Ovary (tissue), 7 donors: ENCODE measurements at regions not wholly inside any gene's neighbourhood (a gene's known extent, or its start where the extent isn't known, plus 50 kb on each side); places are given as distances from the start of the nearest gene placed in this dataset.

Experiments
- DNase-seq, 5 donors: peaks; one replicate each; pipeline ENCODE4 v3.0.0-alpha.2; 2019 to 2020
- H3K27ac ChIP-seq, 2 donors: fragments of 200-600 bp; one replicate each; pipeline versions ENCODE4 v1.5.1 to v1.8.0; 2019 to 2022
- H3K27me3 ChIP-seq: fragments of 200-600 bp; one replicate; pipeline ENCODE4 v1.8.0; 2022
- H3K36me3 ChIP-seq: fragments of 200-600 bp; sonication (generic); one replicate; pipeline ENCODE4 v1.5.1; 2019
- H3K4me1 ChIP-seq: one replicate; pipeline ENCODE4 v1.8.1; 2013; ENCODE audit warnings: mild to moderate bottlenecking, moderate library complexity; ENCODE audit not compliant: insufficient read depth
- H3K4me3 ChIP-seq: fragments of 200-600 bp; sonication (generic); one replicate; pipeline ENCODE4 v1.5.1; 2017
- H3K9me3 ChIP-seq, 2 donors: fragments of 200-600 bp in 1 of 2; sonication (generic) in 1 of 2; one replicate each; pipeline versions ENCODE4 v1.5.1 to v1.8.1; 2013 to 2019; ENCODE audit warnings: mild to moderate bottlenecking in 1 of 2, moderate library complexity in 1 of 2
- EP300 ChIP-seq: sonication (generic); formaldehyde crosslinking; IDR thresholded peaks from one replicate; pipeline ENCODE4 v1.6.1; 2017; ENCODE audit warnings: antibody characterized with exemption
- POLR2A ChIP-seq: fragments of 450-650 bp; IDR thresholded peaks from one replicate; pipeline ENCODE4 v1.6.1; 2017; ENCODE audit warnings: antibody characterized with exemption, mild to moderate bottlenecking, moderate library complexity
- WGBS, 3 donors: extraction: QIAGEN DNeasy Blood & Tissue Kit in 1 of 3; methylation state at CpG; one replicate each; pipeline versions ENCODE4 v1.1.5 to v1.1.7; 2013 to 2017; 5-methylcytosine and 5-hydroxymethylcytosine counted together
- intact Hi-C, 4 donors: fragments of 100-400 bp; cut with DNase I; formaldehyde crosslinking; loops; one replicate each; pipeline versions ENCODE4 v1.11.0 to v1.15.1; 2022 to 2023
- TF ChIP-seq, protein P1 (sequence below), 3 donors: fragments of 450-650 bp in 2 of 3; fragments of 200-600 bp in 1 of 3; IDR thresholded peaks; one replicate each; pipeline versions ENCODE4 v1.5.1 to v1.8.0; 2016 to 2022; ENCODE audit warnings: antibody characterized with exemption in 3 of 3, mild to moderate bottlenecking in 1 of 3
- donor health status: DM: no; HTN: no; CAD: no; lungs with moderate emphysema.
- donor health status: DM: no; HTN: no; CAD: no.
- donor health status: Bipolar disorder and iron deficiency.
- donor health status: DM: no; HTN: no; CAD: no.
- donor health status: DM: yes; HTN: yes; CAD: no.

DNA sequence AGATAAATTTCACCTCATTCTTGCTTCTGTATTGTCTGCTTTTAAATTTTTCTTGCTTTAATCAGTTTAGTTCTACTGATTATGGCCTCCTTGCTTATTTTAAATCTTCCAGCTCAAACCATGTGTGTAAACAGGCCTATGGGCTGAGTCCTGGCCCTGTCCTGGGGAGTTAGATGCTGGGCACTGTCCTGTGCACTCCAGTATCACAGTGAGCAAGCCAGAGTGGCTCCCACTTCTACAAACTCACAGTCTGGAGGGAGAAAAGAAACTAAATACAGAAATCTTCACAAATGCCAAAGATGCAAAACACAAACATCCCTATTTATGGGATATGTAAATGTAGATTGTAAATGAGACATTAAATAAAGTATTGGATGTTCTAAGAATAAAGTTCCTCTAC lies 101.1 kb upstream of the POGK start:
- Histone ChIP-seq H3K9me3 (no peaks in the 10 kb centered on the region), H3K36me3 (no peaks in the 10 kb centered on the region), H3K4me3 (no peak overlapping the region), H3K4me1 (no peaks in the 10 kb centered on the region), H3K27ac (no peak overlapping the region), H3K27me3 (no peaks in the 10 kb centered on the region)
- no peak for DNase-seq
- intact Hi-C loops = loop anchor here in 1 of 4 donors (2.0 kb wide), 1 partner anchor 19 kb away; no protein-coding TSS in a partner anchor
- TF ChIP-seq POLR2A (no peak), EP300 (no peak)
- TF ChIP-seq, protein P1, sequence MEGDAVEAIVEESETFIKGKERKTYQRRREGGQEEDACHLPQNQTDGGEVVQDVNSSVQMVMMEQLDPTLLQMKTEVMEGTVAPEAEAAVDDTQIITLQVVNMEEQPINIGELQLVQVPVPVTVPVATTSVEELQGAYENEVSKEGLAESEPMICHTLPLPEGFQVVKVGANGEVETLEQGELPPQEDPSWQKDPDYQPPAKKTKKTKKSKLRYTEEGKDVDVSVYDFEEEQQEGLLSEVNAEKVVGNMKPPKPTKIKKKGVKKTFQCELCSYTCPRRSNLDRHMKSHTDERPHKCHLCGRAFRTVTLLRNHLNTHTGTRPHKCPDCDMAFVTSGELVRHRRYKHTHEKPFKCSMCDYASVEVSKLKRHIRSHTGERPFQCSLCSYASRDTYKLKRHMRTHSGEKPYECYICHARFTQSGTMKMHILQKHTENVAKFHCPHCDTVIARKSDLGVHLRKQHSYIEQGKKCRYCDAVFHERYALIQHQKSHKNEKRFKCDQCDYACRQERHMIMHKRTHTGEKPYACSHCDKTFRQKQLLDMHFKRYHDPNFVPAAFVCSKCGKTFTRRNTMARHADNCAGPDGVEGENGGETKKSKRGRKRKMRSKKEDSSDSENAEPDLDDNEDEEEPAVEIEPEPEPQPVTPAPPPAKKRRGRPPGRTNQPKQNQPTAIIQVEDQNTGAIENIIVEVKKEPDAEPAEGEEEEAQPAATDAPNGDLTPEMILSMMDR (IDR thresholded peaks at IDR 0.05) = no peak

GRCh38 chr1:166738873-166739272 lies 100.4 kb upstream of the POGK start:
- H3K36me3 ChIP-seq = no peaks in the 10 kb centered on the region
- H3K9me3 ChIP-seq = no peaks in the 10 kb centered on the region
- H3K4me1 ChIP-seq = no peaks in the 10 kb centered on the region
- TF ChIP-seq EP300 = no peak
- TF ChIP-seq, protein P1 (IDR thresholded peaks at IDR 0.05) = no peak
- no peak for TF ChIP-seq POLR2A
- no peak for DNase-seq
- WGBS, 3 donors = 40 to 58% (median 43%) methylated on average over 2 of the region's 2 CpGs
- no peak overlapping the region for H3K27ac ChIP-seq
- intact Hi-C loops = loop anchor here in 1 of 4 donors (2.0 kb wide), 1 partner anchor 18 kb away; no protein-coding TSS in a partner anchor
- no peaks in the 10 kb centered on the region for H3K27me3 ChIP-seq
- no peak overlapping the region for H3K4me3 ChIP-seq

GRCh38 chr1:166740668-166741276 lies 98.5 kb upstream of the POGK start:
- Histone ChIP-seq H3K27ac (no peak overlapping the region), H3K36me3 (no peaks in the 10 kb centered on the region), H3K4me1 (no peaks in the 10 kb centered on the region), H3K4me3 (no peak overlapping the region), H3K27me3 (no peaks in the 10 kb centered on the region), H3K9me3 (peaks cover 0 to 3% of the 10 kb centered on the region in 2 donors)
- intact Hi-C loops = no loop called here
- DNase-seq = no peak
- no peak for TF ChIP-seq EP300
- TF ChIP-seq, protein P1 (IDR thresholded peaks at IDR 0.05) = no peak
- no peak for TF ChIP-seq POLR2A
- 68 to 83% (median 79%) methylated on average over 3 of the region's 3 CpGs for WGBS, 3 donors

DNA sequence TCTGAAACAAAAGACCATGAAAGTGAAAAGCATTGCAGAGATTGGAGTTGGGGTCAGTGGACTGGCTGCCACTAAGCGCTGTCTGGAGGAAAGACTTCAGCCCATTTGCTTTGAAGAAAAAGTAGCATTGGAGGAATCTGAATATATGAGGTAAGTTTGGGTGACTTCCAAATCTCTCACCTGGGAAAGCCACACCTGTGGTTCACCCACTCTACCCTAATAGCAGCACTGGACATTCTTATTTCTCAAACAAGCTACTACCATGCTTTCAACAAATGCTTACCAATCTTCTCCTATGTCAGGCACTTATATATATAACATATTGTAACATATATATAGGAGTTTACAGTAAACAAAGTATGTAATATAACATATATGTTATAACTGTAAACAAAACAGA lies 76.0 kb upstream of the POGK start:
- intact Hi-C loops = no loop called here
- no peaks in the 10 kb centered on the region for H3K36me3 ChIP-seq
- no peaks in the 10 kb centered on the region for H3K4me1 ChIP-seq
- no peak overlapping the region for H3K4me3 ChIP-seq
- 87 to 97% (median 95%) methylated on average over 1 of the region's 1 CpG for WGBS, 3 donors
- DNase-seq = no peak
- no peak overlapping the region for H3K27ac ChIP-seq
- H3K9me3 ChIP-seq = no peaks in the 10 kb centered on the region
- TF ChIP-seq, protein P1 (IDR thresholded peaks at IDR 0.05) = no peak
- no peak for TF ChIP-seq POLR2A
- TF ChIP-seq EP300 = no peak
- H3K27me3 ChIP-seq = no peaks in the 10 kb centered on the region
